MM.1S (cell line): ENCODE measurements at regions not wholly inside any gene's neighbourhood (a gene's known extent, or its start where the extent isn't known, plus 50 kb on each side); places are given as distances from the start of the nearest gene placed in this dataset.
"Not testable (repeated sequence)": the region's sequence is repeated elsewhere in the genome, so short reads cannot be mapped to it uniquely, and the experiment has no call there.

ENCODE experiments used
- DNase-seq: peaks from one replicate; pipeline ENCODE4 v3.0.0-alpha.2; 2015
- H2AFZ ChIP-seq: fragments of 300-600 bp; sonication (generic); 2 replicates; pipeline ENCODE4 v1.6.0; 2016; ENCODE audit warnings: antibody characterized with exemption, low read length
- H3F3A ChIP-seq: fragments of 300-600 bp; sonication (generic); 2 replicates; pipeline ENCODE4 v1.6.1; 2016; ENCODE audit warnings: mild to moderate bottlenecking, antibody characterized with exemption, low read length, moderate library complexity, mixed read lengths; ENCODE audit not compliant: insufficient read depth
- H3K27ac ChIP-seq: fragments of 300-600 bp; sonication (generic); 2 replicates; pipeline ENCODE4 v1.5.1; 2016; ENCODE audit warnings: mild to moderate bottlenecking, low read length
- H3K27me3 ChIP-seq: fragments of 300-600 bp; sonication (generic); replicated peaks from 2 replicates; pipeline ENCODE4 v1.6.0; 2016; ENCODE audit warnings: low read length; ENCODE audit not compliant: insufficient read depth
- H3K36me3 ChIP-seq: fragments of 300-600 bp; sonication (generic); replicated peaks from 2 replicates; pipeline ENCODE4 v1.6.1; 2016; ENCODE audit warnings: mild to moderate bottlenecking, low read length, mixed read lengths; ENCODE audit not compliant: insufficient read depth
- H3K4me1 ChIP-seq: fragments of 300-600 bp; sonication (generic); 2 replicates; pipeline ENCODE4 v1.6.1; 2016; ENCODE audit warnings: low read length, mixed read lengths
- H3K4me2 ChIP-seq: fragments of 300-600 bp; sonication (generic); 2 replicates; pipeline ENCODE4 v1.6.0; 2016; ENCODE audit warnings: low read depth, low read length
- H3K4me3 ChIP-seq: fragments of 300-600 bp; sonication (generic); 2 replicates; pipeline ENCODE4 v1.5.1; 2016; ENCODE audit warnings: low read length, mixed read lengths
- H3K79me2 ChIP-seq: fragments of 300-600 bp; sonication (generic); 2 replicates; pipeline ENCODE4 v1.6.1; 2016; ENCODE audit warnings: mixed run types, low read length, mixed read lengths
- H3K9ac ChIP-seq: fragments of 300-600 bp; sonication (generic); 2 replicates; pipeline ENCODE4 v1.6.1; 2016; ENCODE audit warnings: low read length, mixed read lengths
- H3K9me2 ChIP-seq: fragments of 300-600 bp; sonication (generic); replicated peaks from 2 replicates; pipeline ENCODE4 v1.6.1; 2016; ENCODE audit warnings: mild to moderate bottlenecking, low read length, mixed read lengths; ENCODE audit not compliant: insufficient read depth
- H3K9me3 ChIP-seq: fragments of 300-600 bp; sonication (generic); replicated peaks from 2 replicates; pipeline ENCODE4 v1.6.1; 2016; ENCODE audit warnings: mild to moderate bottlenecking, low read length, mixed read lengths; ENCODE audit not compliant: insufficient read depth
- H4K20me1 ChIP-seq: fragments of 300-600 bp; sonication (generic); 2 replicates; pipeline ENCODE4 v1.6.1; 2016; ENCODE audit warnings: mild to moderate bottlenecking, low read length, moderate library complexity, mixed read lengths; ENCODE audit not compliant: insufficient read depth
- EZH2 ChIP-seq: fragments of 300-600 bp; sonication (generic); optimal IDR thresholded peaks from 2 replicates; pipeline ENCODE3; 2017; ENCODE audit warnings: low read depth, mild to moderate bottlenecking, antibody characterized with exemption, low read length, mixed read lengths
- EZH2phosphoT487 ChIP-seq: fragments of 300-600 bp; sonication (generic); IDR thresholded peaks from 2 replicates; pipeline ENCODE4 v1.6.1; 2018; ENCODE audit warnings: antibody characterized with exemption, low read length
- TF ChIP-seq, protein P1 (sequence below): fragments of 300-600 bp; sonication (generic); IDR thresholded peaks from 2 replicates; pipeline ENCODE4 v1.5.1; 2016; ENCODE audit warnings: antibody characterized with exemption, low read length, mixed read lengths

GRCh38 chr14:28983279-28983678 lies 216.7 kb downstream of the FOXG1 start:
- H3K36me3 ChIP-seq, result no peaks in the 10 kb centered on the region
- no peak overlapping the region for H2AFZ ChIP-seq
- no peaks in the 10 kb centered on the region for H3K79me2 ChIP-seq
- H3K4me1 ChIP-seq, result no peaks in the 10 kb centered on the region
- no peaks in the 10 kb centered on the region for H3F3A ChIP-seq
- peak; percentile 7 for DNase-seq
- H3K4me2 ChIP-seq, result no peak overlapping the region
- H3K9ac ChIP-seq, result no peak overlapping the region
- H3K9me2 ChIP-seq, result no peaks in the 10 kb centered on the region
- TF ChIP-seq EZH2 (no peak), EZH2phosphoT487 (no peak)
- TF ChIP-seq, protein P1, sequence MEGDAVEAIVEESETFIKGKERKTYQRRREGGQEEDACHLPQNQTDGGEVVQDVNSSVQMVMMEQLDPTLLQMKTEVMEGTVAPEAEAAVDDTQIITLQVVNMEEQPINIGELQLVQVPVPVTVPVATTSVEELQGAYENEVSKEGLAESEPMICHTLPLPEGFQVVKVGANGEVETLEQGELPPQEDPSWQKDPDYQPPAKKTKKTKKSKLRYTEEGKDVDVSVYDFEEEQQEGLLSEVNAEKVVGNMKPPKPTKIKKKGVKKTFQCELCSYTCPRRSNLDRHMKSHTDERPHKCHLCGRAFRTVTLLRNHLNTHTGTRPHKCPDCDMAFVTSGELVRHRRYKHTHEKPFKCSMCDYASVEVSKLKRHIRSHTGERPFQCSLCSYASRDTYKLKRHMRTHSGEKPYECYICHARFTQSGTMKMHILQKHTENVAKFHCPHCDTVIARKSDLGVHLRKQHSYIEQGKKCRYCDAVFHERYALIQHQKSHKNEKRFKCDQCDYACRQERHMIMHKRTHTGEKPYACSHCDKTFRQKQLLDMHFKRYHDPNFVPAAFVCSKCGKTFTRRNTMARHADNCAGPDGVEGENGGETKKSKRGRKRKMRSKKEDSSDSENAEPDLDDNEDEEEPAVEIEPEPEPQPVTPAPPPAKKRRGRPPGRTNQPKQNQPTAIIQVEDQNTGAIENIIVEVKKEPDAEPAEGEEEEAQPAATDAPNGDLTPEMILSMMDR, result no peak
- H4K20me1 ChIP-seq, result no peaks in the 10 kb centered on the region
- no peak overlapping the region for H3K27ac ChIP-seq
- H3K9me3 ChIP-seq, result no peaks in the 10 kb centered on the region
- no peaks in the 10 kb centered on the region for H3K27me3 ChIP-seq
- no peak overlapping the region for H3K4me3 ChIP-seq

DNA sequence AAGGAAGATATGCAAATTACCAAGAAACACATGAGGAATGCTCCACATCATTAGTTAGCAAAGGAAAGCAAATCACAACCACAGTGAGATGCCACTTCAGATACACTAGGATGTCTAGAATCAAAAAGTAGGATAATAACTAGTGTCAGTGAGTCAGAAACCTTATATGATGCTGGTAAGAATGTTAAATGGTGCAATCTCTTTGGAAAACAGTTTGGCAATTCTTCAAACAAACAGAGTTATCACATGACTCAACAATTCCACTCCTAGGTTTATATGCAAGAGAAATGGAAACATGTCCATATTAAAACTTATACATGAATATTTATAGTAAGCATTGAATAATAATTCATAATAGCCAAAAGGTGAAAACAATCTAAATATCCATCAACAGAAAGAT lies 220.9 kb downstream of the FOXG1 start:
- Histone ChIP-seq H2AFZ (no peak overlapping the region), H3K4me2 (no peak overlapping the region), H3F3A (no peaks in the 10 kb centered on the region), H3K4me3 (no peak overlapping the region), H3K9ac (no peak overlapping the region), H3K9me3 (no peaks in the 10 kb centered on the region), H3K36me3 (no peaks in the 10 kb centered on the region), H3K4me1 (no peaks in the 10 kb centered on the region), H3K79me2 (no peaks in the 10 kb centered on the region), H3K27ac (no peak overlapping the region), H3K27me3 (no peaks in the 10 kb centered on the region), H3K9me2 (no peaks in the 10 kb centered on the region), H4K20me1 (no peaks in the 10 kb centered on the region)
- no peak for DNase-seq
- TF ChIP-seq, protein P1, result no peak
- TF ChIP-seq EZH2phosphoT487, result no peak
- TF ChIP-seq EZH2, result no peak

DNA sequence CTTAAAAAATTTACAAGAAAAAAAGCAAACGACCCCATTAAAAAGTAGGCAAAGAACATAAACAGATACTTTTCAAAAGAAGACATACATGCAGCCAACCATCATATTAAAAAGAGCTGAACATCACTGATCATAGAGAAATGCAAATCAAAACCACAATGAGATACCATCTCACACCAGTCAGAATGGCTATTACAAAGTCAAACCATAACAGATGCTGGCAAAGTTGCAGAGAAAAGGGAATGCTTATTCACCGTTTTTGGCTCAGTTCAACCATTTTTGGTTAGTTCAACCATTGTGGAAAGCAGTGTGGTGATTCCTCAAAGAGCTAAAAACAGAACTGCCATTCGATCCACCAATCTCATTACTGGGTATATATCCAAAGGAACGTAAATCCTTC lies 230.6 kb downstream of the FOXG1 start:
- not testable (repeated sequence) for DNase-seq, H3K4me3 ChIP-seq, H3K4me2 ChIP-seq

DNA sequence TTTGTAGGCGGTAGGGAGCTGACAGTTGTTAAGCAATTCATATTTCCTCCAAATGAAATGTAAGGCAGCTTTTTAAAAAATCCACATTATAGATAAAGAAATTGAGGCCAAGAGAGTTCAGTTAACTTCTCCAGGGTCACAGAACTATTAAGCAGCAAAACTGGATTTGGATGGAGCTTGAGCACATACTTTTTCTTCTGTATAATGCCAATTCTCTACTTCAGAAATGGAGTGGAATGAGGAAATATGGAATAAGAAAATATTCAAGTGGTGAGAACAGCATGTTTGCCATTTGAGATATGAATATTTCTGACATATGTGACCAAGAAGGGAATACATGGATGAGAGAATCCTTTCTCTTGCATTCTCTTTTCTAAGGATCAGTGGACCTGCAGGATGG lies 233.1 kb downstream of the FOXG1 start:
- Histone ChIP-seq H3K9me3 (no peaks in the 10 kb centered on the region), H4K20me1 (no peaks in the 10 kb centered on the region), H3K36me3 (no peaks in the 10 kb centered on the region), H3F3A (no peaks in the 10 kb centered on the region), H3K9me2 (no peaks in the 10 kb centered on the region), H2AFZ (no peak overlapping the region), H3K9ac (no peak overlapping the region), H3K4me2 (no peak overlapping the region), H3K27ac (no peak overlapping the region), H3K79me2 (no peaks in the 10 kb centered on the region), H3K4me3 (no peak overlapping the region), H3K27me3 (no peaks in the 10 kb centered on the region), H3K4me1 (no peaks in the 10 kb centered on the region)
- no peak for TF ChIP-seq EZH2phosphoT487
- no peak for TF ChIP-seq EZH2
- TF ChIP-seq, protein P1, result no peak
- no peak for DNase-seq

More for the DNA sequence above, 230.6 kb downstream of the FOXG1 start:
- H3K4me1 ChIP-seq, H3K36me3 ChIP-seq, H3K9ac ChIP-seq, H3F3A ChIP-seq, H3K9me2 ChIP-seq, H3K27ac ChIP-seq, H4K20me1 ChIP-seq, H3K79me2 ChIP-seq, H2AFZ ChIP-seq, H3K27me3 ChIP-seq, H3K9me3 ChIP-seq: not testable (repeated sequence)
